T-helper 1 cell treated with Interleukin-12 subunit alpha and Interleukin-12 subunit beta and Interleukin-4 antibody, amounts not matched to agents 30 μg/mL and 1 μg/mL, for 36 hours (primary cell): ENCODE measurements at regions not wholly inside any gene's neighbourhood (a gene's known extent, or its start where the extent isn't known, plus 50 kb on each side); places are given as distances from the start of the nearest gene placed in this dataset.
"Not testable (repeated sequence)": the region's sequence is repeated elsewhere in the genome, so short reads cannot be mapped to it uniquely, and the experiment has no call there.

Experiments used
- H3K27ac Mint-ChIP-seq: one replicate; pipeline ENCODE4 v1.8.0; 2021; ENCODE audit warnings: mild to moderate bottlenecking, mixed read lengths
- H3K27me3 Mint-ChIP-seq: one replicate; pipeline ENCODE4 v1.8.0; 2021; ENCODE audit warnings: low read depth, mixed read lengths
- H3K36me3 Mint-ChIP-seq: one replicate; pipeline ENCODE4 v1.8.0; 2021; ENCODE audit warnings: low read depth, mixed read lengths
- H3K4me1 Mint-ChIP-seq: one replicate; pipeline ENCODE4 v1.8.0; 2021; ENCODE audit warnings: low read depth, mixed read lengths
- H3K4me3 Mint-ChIP-seq: one replicate; pipeline ENCODE4 v1.8.0; 2021; ENCODE audit warnings: mild to moderate bottlenecking, moderate library complexity, mixed read lengths
- H3K9me3 Mint-ChIP-seq: one replicate; pipeline ENCODE4 v1.8.0; 2021; ENCODE audit warnings: mixed read lengths

DNA sequence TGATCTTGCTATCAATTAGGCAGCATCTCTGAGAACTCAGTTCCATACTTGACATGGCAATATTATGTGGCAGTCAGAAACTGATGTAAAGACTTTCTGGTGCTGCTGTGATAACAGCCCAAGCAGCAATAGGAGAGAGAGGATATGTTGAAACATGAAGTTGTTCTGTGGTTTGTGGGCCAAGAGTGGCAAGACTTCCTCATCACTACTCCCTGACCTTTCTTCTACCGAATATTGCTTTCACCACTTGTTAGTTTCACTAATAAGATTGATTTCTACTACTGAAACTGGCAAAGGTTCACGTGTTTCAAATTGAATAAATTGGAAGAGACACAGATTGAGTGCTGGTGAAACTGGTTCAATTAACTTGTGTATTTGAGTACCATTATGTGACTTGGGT lies 852.6 kb upstream of the RAG2 start:
- Mint-ChIP-seq H3K27ac (no peak overlapping the region), H3K4me3 (no peak overlapping the region), H3K27me3 (no peaks in the 10 kb centered on the region), H3K4me1 (no peaks in the 10 kb centered on the region), H3K9me3 (no peaks in the 10 kb centered on the region), H3K36me3 (no peaks in the 10 kb centered on the region)

GRCh38 chr11:37449146-37449545 lies 851.1 kb upstream of the RAG2 start:
- H3K27me3 Mint-ChIP-seq: no peaks in the 10 kb centered on the region

GRCh38 chr11:37442576-37442975 lies 844.5 kb upstream of the RAG2 start:
- Mint-ChIP-seq H3K4me1 (no peaks in the 10 kb centered on the region), H3K9me3 (no peaks in the 10 kb centered on the region), H3K27ac (no peak overlapping the region), H3K27me3 (no peaks in the 10 kb centered on the region), H3K4me3 (no peak overlapping the region), H3K36me3 (no peaks in the 10 kb centered on the region)

More at GRCh38 chr11:37449146-37449545, 851.1 kb upstream of the RAG2 start:
- Mint-ChIP-seq H3K9me3 (no peaks in the 10 kb centered on the region), H3K4me3 (no peak overlapping the region), H3K4me1 (no peaks in the 10 kb centered on the region), H3K27ac (no peak overlapping the region), H3K36me3 (no peaks in the 10 kb centered on the region)

DNA sequence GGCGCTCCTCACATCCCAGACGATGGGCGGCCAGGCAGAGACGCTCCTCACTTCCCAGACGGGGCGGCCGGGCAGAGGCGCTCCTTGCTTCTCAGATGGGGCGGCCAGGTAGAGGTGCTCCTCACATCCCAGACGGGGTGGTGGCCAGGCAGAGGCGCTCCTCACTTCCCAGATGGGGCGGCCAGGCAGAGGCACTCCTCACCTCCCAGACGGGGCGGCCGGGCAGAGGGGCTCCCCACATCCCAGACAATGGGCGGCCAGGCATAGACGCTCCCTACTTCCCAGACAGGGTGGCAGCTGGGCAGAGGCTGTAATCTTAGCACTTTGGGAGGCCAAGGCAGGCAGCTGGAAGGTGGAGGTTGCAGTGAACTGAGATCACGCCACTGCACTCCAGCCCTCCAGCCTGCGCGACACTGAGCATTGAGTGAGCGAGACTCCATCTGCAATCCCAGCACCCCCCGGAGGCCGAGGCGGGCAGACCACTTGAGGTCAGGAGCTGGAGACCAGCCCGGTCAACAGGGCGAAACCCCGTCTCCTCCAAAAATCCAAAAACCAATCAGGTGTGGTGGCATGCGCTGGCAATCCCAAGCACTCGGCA lies 833.7 kb upstream of the RAG2 start:
- H3K27me3 Mint-ChIP-seq: not testable (repeated sequence)

DNA sequence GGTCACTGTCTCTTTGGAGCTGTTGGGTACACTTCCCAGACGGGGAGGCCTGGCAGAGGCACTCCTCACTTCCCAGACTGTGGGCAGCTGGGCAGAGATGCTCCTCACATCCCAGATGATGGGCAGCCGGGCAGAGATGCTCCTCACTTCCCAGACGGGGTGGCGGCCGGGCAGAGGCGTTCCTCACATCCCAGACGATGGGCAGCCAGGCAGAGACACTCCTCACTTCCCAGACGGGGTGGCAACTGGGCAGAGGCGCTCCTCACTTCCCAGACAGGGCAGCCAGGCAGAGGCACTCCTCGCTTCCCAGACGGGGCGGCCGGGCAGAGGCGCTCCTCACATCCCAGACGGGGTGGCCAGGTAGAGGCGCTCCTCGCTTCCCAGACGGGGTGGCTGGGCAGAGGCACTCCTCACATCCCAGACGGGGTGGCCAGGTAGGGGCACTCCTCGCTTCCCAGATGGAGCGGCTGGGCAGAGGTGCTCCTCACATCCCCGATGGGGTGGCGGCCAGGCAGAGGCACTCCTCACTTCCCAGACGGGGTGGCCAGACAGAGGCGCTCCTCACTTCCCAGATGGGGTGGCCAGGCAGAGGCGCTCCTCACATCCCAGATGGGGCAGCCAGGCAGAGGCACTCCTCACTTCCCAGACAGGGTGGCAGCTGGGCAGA lies 833.1 kb upstream of the RAG2 start:
- H3K27me3 Mint-ChIP-seq, H3K27ac Mint-ChIP-seq, H3K4me1 Mint-ChIP-seq, H3K36me3 Mint-ChIP-seq, H3K4me3 Mint-ChIP-seq: not testable (repeated sequence)
- H3K9me3 Mint-ChIP-seq: peaks cover 19% of the 10 kb centered on the region

More for the DNA sequence above, 833.7 kb upstream of the RAG2 start:
- not testable (repeated sequence) for H3K4me1 Mint-ChIP-seq, H3K36me3 Mint-ChIP-seq, H3K4me3 Mint-ChIP-seq, H3K27ac Mint-ChIP-seq
- H3K9me3 Mint-ChIP-seq: peaks cover 19% of the 10 kb centered on the region

DNA sequence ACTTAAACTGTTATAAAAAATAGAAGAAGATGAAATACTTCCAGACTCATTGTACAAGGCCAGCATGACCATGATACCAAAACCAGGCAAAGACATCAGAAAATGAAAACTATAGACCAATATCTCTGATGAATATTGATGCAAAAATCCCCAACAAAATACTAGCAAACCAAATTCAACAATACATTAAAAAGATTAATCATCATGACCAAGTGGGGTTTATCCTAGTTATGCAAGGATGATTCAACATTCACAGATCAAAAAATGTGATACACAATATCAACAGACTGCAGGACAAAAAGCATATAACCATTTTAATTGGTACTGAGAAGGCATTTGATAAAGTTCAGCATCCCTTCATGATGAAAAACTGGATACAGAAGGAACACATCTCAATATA lies 824.5 kb upstream of the RAG2 start:
- Mint-ChIP-seq H3K4me3 (no peak overlapping the region), H3K36me3 (no peaks in the 10 kb centered on the region), H3K27ac (no peak overlapping the region), H3K9me3 (peaks cover 14% of the 10 kb centered on the region), H3K27me3 (no peaks in the 10 kb centered on the region), H3K4me1 (no peaks in the 10 kb centered on the region)

GRCh38 chr11:37411289-37411688 lies 813.3 kb upstream of the RAG2 start:
- no peaks in the 10 kb centered on the region for H3K4me1 Mint-ChIP-seq
- no peak overlapping the region for H3K27ac Mint-ChIP-seq
- H3K36me3 Mint-ChIP-seq: no peaks in the 10 kb centered on the region
- H3K27me3 Mint-ChIP-seq: no peaks in the 10 kb centered on the region
- H3K9me3 Mint-ChIP-seq: peaks cover 10% of the 10 kb centered on the region
- H3K4me3 Mint-ChIP-seq: no peak overlapping the region

GRCh38 chr11:37409124-37409523 lies 811.1 kb upstream of the RAG2 start:
- Mint-ChIP-seq H3K4me3 (no peak overlapping the region), H3K27ac (no peak overlapping the region), H3K36me3 (no peaks in the 10 kb centered on the region), H3K9me3 (peaks cover 13% of the 10 kb centered on the region), H3K27me3 (no peaks in the 10 kb centered on the region), H3K4me1 (no peaks in the 10 kb centered on the region)

GRCh38 chr11:37407461-37407860 lies 809.4 kb upstream of the RAG2 start:
- Mint-ChIP-seq H3K27me3 (no peaks in the 10 kb centered on the region), H3K36me3 (no peaks in the 10 kb centered on the region), H3K9me3 (peaks cover 19% of the 10 kb centered on the region), H3K4me3 (no peak overlapping the region), H3K27ac (no peak overlapping the region), H3K4me1 (no peaks in the 10 kb centered on the region)

- H3K27me3 Mint-ChIP-seq: no peaks in the 10 kb centered on the region
- no peak overlapping the region for H3K27ac Mint-ChIP-seq
- H3K9me3 Mint-ChIP-seq: peaks cover 19% of the 10 kb centered on the region
- H3K36me3 Mint-ChIP-seq: no peaks in the 10 kb centered on the region
- no peak overlapping the region for H3K4me3 Mint-ChIP-seq
- no peaks in the 10 kb centered on the region for H3K4me1 Mint-ChIP-seq
Measured at GRCh38 chr11:37406651-37407050, 808.6 kb upstream of the RAG2 start.

DNA sequence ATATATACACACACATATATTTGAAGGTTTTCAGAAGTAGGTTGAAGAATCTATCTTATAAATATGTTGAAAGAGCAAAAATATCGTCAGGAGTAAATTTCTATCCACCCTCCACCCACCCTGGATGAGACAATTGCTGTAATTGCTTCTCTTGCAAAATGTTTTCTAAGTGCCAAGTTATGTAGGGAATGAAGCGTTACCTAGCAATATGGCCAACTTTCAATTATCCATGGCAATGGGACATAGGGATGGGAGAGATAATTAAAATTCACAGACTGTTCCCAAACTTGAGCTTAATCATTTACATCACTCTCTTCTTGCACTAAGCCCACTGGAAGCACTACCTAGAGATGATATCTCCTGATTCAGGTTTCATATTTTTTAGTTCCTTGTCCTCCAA lies 806.2 kb upstream of the RAG2 start:
- H3K4me3 Mint-ChIP-seq: no peak overlapping the region
- H3K36me3 Mint-ChIP-seq: no peaks in the 10 kb centered on the region
- no peaks in the 10 kb centered on the region for H3K27me3 Mint-ChIP-seq
- no peaks in the 10 kb centered on the region for H3K4me1 Mint-ChIP-seq
- H3K27ac Mint-ChIP-seq: no peak overlapping the region
- peaks cover 19% of the 10 kb centered on the region for H3K9me3 Mint-ChIP-seq

GRCh38 chr11:37402663-37403062 lies 804.6 kb upstream of the RAG2 start:
- Mint-ChIP-seq H3K4me3 (no peak overlapping the region), H3K27ac (no peak overlapping the region), H3K36me3 (no peaks in the 10 kb centered on the region), H3K27me3 (no peaks in the 10 kb centered on the region), H3K4me1 (no peaks in the 10 kb centered on the region), H3K9me3 (peaks cover 20% of the 10 kb centered on the region)

GRCh38 chr11:37394236-37394870 lies 796.3 kb upstream of the RAG2 start:
- Mint-ChIP-seq H3K36me3 (no peaks in the 10 kb centered on the region), H3K4me3 (no peak overlapping the region), H3K27ac (no peak overlapping the region), H3K9me3 (peaks cover 47% of the 10 kb centered on the region), H3K4me1 (no peaks in the 10 kb centered on the region), H3K27me3 (no peaks in the 10 kb centered on the region)

GRCh38 chr11:37391615-37392014 lies 793.6 kb upstream of the RAG2 start:
- Mint-ChIP-seq H3K9me3 (peaks cover 42% of the 10 kb centered on the region), H3K4me1 (no peaks in the 10 kb centered on the region), H3K36me3 (no peaks in the 10 kb centered on the region), H3K27ac (no peak overlapping the region), H3K4me3 (no peak overlapping the region), H3K27me3 (no peaks in the 10 kb centered on the region)

DNA sequence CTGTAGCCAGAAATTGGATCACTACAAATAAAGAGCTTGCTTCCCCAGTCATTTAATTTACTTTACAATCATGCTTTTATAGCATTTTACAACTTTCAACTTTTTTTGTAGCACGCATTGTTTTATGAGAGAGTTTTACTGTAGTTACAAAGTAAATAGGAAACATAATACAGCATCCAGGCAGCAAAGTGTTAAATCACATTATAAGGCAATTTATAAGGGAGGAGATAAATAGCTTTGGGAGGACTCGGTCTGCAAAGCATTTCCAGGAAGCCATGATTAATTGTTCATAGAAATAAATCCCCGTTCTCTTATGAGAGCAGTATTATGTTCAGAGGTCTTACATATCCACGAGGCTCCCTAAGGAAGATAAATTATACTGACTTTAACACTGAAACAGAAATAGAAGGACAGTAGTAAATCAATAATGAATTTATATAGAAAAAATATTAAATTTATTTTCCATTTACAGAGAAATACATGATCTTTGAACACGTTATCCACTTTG lies 792.6 kb upstream of the RAG2 start:
- no peaks in the 10 kb centered on the region for H3K4me1 Mint-ChIP-seq
- H3K27ac Mint-ChIP-seq: no peak overlapping the region
- H3K27me3 Mint-ChIP-seq: no peaks in the 10 kb centered on the region
- H3K36me3 Mint-ChIP-seq: no peaks in the 10 kb centered on the region
- peaks cover 36% of the 10 kb centered on the region for H3K9me3 Mint-ChIP-seq
- no peak overlapping the region for H3K4me3 Mint-ChIP-seq
